PC-9 (cell line): ENCODE measurements at regions not wholly inside any gene's neighbourhood (a gene's known extent, or its start where the extent isn't known, plus 50 kb on each side); places are given as distances from the start of the nearest gene placed in this dataset.

Source experiments
- CTCF ChIP-seq: fragments of 200-600 bp; sonication (generic); conservative IDR thresholded peaks from 2 replicates; pipeline ENCODE4 v1.6.1; 2017; ENCODE audit warnings: mixed run types, antibody characterized with exemption, mild to moderate bottlenecking, moderate library complexity
- EZH2 ChIP-seq: fragments of 200-600 bp; sonication (generic); IDR thresholded peaks from 2 replicates; pipeline ENCODE4 v1.8.0; 2017; ENCODE audit warnings: antibody characterized with exemption, low read depth

GRCh38 chr12:5348491-5348890 is 83.4 kb upstream of the NTF3 start:
- TF ChIP-seq CTCF (no peak), EZH2 (no peak)
